Loucy (cell line): ENCODE measurements at regions not wholly inside any gene's neighbourhood (a gene's known extent, or its start where the extent isn't known, plus 50 kb on each side); places are given as distances from the start of the nearest gene placed in this dataset.

Experiments used
- H2AFZ ChIP-seq: fragments of 200-600 bp; sonication (generic); 2 replicates; pipeline ENCODE4 v1.6.0; 2016; ENCODE audit warnings: antibody characterized with exemption, mild to moderate bottlenecking, low read length, moderate library complexity
- H3F3A ChIP-seq: fragments of 200-600 bp; 2 replicates; pipeline ENCODE4 v1.6.0; 2016; ENCODE audit warnings: antibody characterized with exemption, low read depth, mild to moderate bottlenecking
- H3K27me3 ChIP-seq: fragments of 200-600 bp; sonication (generic); 2 replicates; pipeline ENCODE4 v1.6.1; 2014; ENCODE audit warnings: low read length, mild to moderate bottlenecking; ENCODE audit not compliant: insufficient read depth, poor library complexity, severe bottlenecking
- H3K36me3 ChIP-seq: fragments of 200-600 bp; sonication (generic); 2 replicates; pipeline ENCODE4 v1.6.1; 2016; ENCODE audit warnings: low read length; ENCODE audit not compliant: insufficient read depth
- H3K4me1 ChIP-seq: fragments of 200-600 bp; sonication (generic); 2 replicates; pipeline ENCODE4 v1.5.1; 2014; ENCODE audit warnings: low read length, mild to moderate bottlenecking; ENCODE audit not compliant: insufficient read depth, poor library complexity, severe bottlenecking
- H3K4me2 ChIP-seq: fragments of 200-600 bp; sonication (generic); 2 replicates; pipeline ENCODE4 v1.6.0; 2014; ENCODE audit warnings: antibody characterized with exemption, low read length, low read depth, mild to moderate bottlenecking; ENCODE audit not compliant: poor library complexity, severe bottlenecking
- H3K4me3 ChIP-seq: fragments of 200-600 bp; sonication (generic); 2 replicates; pipeline ENCODE4 v1.5.1; 2014; ENCODE audit warnings: low read length, mild to moderate bottlenecking, mixed read lengths; ENCODE audit not compliant: poor library complexity, severe bottlenecking
- H3K79me2 ChIP-seq: fragments of 200-600 bp; sonication (generic); 2 replicates; pipeline ENCODE4 v1.6.1; 2014; ENCODE audit warnings: low read length; ENCODE audit not compliant: insufficient read depth
- H3K9ac ChIP-seq: fragments of 200-600 bp; sonication (generic); 2 replicates; pipeline ENCODE4 v1.6.0; 2014; ENCODE audit warnings: mild to moderate bottlenecking, low read depth, low read length, moderate library complexity; ENCODE audit not compliant: poor library complexity, severe bottlenecking
- H3K9me2 ChIP-seq: fragments of 200-600 bp; sonication (generic); replicated peaks from 2 replicates; pipeline ENCODE4 v1.6.1; 2016; ENCODE audit warnings: low read depth, low read length, mixed read lengths
- H3K9me3 ChIP-seq: fragments of 200-600 bp; sonication (generic); 2 replicates; pipeline ENCODE4 v1.6.1; 2014; ENCODE audit warnings: mild to moderate bottlenecking, antibody characterized with exemption, low read length, low read depth; ENCODE audit not compliant: insufficient read depth
- H4K20me1 ChIP-seq: fragments of 200-600 bp; sonication (generic); 2 replicates; pipeline ENCODE4 v1.6.0; 2014; ENCODE audit warnings: antibody characterized with exemption, low read length, mild to moderate bottlenecking; ENCODE audit not compliant: insufficient read depth, poor library complexity, severe bottlenecking
- EZH2phosphoT487 ChIP-seq: fragments of 200-600 bp; IDR thresholded peaks from 2 replicates; pipeline ENCODE4 v1.6.1; 2018; ENCODE audit warnings: antibody characterized with exemption, mild to moderate bottlenecking, moderate library complexity, borderline replicate concordance
- TF ChIP-seq, protein P1 (sequence below): fragments of 200-600 bp; sonication (generic); conservative IDR thresholded peaks from 2 replicates; pipeline ENCODE4 v1.5.1; 2014; ENCODE audit warnings: mild to moderate bottlenecking, antibody characterized with exemption, low read length

DNA sequence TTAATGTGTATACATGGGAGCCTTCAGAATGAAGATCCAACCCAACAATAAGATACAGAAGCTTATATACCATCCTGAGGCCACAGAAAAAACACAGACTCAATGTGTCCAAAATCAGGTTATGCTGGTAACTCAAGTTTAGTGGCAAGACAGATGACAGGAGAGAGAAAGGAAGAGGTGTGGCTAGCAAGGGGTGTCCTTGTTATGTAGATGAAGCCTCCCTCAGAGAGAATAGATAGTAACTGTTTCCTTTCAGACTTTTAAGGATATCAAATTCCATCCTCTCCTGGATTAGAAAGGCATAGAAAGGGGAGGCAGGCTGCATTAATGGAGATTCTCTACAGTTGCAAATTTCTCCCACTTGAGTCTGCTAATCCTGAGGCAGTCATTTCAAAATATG is 447.4 kb downstream of the GABRB3 start:
- no peak overlapping the region for H3K4me2 ChIP-seq
- no peaks in the 10 kb centered on the region for H3K9me2 ChIP-seq
- H3K79me2 ChIP-seq = no peaks in the 10 kb centered on the region
- no peak overlapping the region for H2AFZ ChIP-seq
- H3K4me3 ChIP-seq = no peak overlapping the region
- H3F3A ChIP-seq = no peaks in the 10 kb centered on the region
- no peaks in the 10 kb centered on the region for H3K27me3 ChIP-seq
- H3K4me1 ChIP-seq = no peaks in the 10 kb centered on the region
- no peaks in the 10 kb centered on the region for H4K20me1 ChIP-seq
- TF ChIP-seq, protein P1, sequence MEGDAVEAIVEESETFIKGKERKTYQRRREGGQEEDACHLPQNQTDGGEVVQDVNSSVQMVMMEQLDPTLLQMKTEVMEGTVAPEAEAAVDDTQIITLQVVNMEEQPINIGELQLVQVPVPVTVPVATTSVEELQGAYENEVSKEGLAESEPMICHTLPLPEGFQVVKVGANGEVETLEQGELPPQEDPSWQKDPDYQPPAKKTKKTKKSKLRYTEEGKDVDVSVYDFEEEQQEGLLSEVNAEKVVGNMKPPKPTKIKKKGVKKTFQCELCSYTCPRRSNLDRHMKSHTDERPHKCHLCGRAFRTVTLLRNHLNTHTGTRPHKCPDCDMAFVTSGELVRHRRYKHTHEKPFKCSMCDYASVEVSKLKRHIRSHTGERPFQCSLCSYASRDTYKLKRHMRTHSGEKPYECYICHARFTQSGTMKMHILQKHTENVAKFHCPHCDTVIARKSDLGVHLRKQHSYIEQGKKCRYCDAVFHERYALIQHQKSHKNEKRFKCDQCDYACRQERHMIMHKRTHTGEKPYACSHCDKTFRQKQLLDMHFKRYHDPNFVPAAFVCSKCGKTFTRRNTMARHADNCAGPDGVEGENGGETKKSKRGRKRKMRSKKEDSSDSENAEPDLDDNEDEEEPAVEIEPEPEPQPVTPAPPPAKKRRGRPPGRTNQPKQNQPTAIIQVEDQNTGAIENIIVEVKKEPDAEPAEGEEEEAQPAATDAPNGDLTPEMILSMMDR = no peak
- no peak for TF ChIP-seq EZH2phosphoT487
- H3K36me3 ChIP-seq = no peaks in the 10 kb centered on the region
- H3K9me3 ChIP-seq = no peaks in the 10 kb centered on the region
- no peak overlapping the region for H3K9ac ChIP-seq

DNA sequence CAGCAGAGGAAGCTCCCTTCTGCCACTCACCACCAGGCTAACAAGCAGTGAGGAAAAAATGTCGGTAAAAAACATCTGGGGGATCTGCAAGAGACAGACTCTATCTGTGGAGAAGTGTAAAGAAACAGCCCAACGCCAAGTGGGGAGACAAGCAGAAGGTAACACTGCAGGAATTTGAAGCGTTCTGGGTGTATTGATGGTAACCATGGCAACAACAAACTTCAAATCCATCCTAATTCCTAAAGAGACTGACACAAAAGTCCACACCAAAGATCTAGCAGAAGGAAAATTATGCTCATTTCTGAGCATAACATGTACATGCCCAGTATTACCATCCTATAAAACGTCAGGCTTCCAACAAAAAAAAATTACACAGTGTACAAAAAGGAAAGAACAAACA is 449.3 kb downstream of the GABRB3 start:
- Histone ChIP-seq H3F3A (no peaks in the 10 kb centered on the region), H4K20me1 (no peaks in the 10 kb centered on the region), H3K4me1 (no peaks in the 10 kb centered on the region), H3K9ac (no peak overlapping the region), H3K27me3 (no peaks in the 10 kb centered on the region), H3K79me2 (no peaks in the 10 kb centered on the region), H3K4me2 (no peak overlapping the region), H2AFZ (no peak overlapping the region), H3K4me3 (no peak overlapping the region), H3K36me3 (no peaks in the 10 kb centered on the region), H3K9me3 (no peaks in the 10 kb centered on the region), H3K9me2 (no peaks in the 10 kb centered on the region)
- TF ChIP-seq, protein P1 = no peak
- TF ChIP-seq EZH2phosphoT487 = no peak

DNA sequence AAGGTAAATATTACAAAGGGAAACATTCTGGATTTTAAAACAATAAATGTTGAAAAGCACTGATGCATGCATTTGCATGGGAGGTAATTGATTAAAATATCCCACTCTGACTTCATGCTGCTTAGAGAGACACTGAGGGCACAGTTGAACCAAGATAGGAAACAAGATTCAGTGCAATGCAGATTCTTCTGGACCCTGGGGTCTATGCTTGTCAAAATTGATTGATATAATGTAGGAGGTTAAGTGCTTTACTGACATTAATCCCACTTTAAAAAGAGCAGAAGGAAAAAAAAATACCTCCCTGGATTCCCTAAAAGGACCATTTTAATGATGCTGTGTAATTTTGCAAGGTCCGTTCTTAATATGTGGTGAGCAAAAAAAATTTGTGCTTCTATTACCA is 454.2 kb downstream of the GABRB3 start:
- Histone ChIP-seq H3K79me2 (no peaks in the 10 kb centered on the region), H3K9me3 (no peaks in the 10 kb centered on the region; the same call in 1 of the 2 replicates)
- TF ChIP-seq, protein P1 = no peak
- TF ChIP-seq EZH2phosphoT487 = no peak

More for the DNA sequence above, 454.2 kb downstream of the GABRB3 start:
- Histone ChIP-seq H3K4me1 (no peaks in the 10 kb centered on the region), H4K20me1 (no peaks in the 10 kb centered on the region), H3K36me3 (no peaks in the 10 kb centered on the region), H3K4me2 (no peak overlapping the region), H3K27me3 (no peaks in the 10 kb centered on the region), H2AFZ (no peak overlapping the region), H3K9me2 (no peaks in the 10 kb centered on the region), H3K4me3 (no peak overlapping the region), H3F3A (no peaks in the 10 kb centered on the region), H3K9ac (no peak overlapping the region)
